GM21576 (cell line): ENCODE measurements at regions not wholly inside any gene's neighbourhood (a gene's known extent, or its start where the extent isn't known, plus 50 kb on each side); places are given as distances from the start of the nearest gene placed in this dataset.

Source experiments
- ATAC-seq: cut with Tn5 transposase; IDR thresholded peaks from one replicate; pipeline ENCODE4 v1.9.1; 2021; ENCODE audit warnings: mild to moderate bottlenecking, moderate library complexity; ENCODE audit not compliant: unreplicated experiment

DNA sequence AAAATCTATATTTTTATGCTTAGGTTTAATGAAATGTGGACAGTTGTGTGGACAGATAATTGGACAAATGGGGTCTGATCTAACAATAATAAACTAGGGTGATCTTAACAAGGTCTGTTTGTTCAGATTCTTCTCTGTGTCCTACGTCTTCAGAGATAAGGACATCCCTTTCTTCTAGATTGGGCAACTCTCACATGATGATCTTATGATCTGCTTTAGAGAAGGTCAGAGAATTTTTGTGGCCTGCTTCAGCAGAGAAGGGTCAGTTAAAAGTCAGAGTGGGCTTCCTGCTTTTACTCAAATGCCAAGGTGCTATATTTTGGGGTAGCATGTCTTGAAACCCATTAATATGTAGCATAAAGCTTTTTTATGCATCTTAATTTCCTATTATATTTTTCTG is 63.8 kb upstream of the RGMB start:
- ATAC-seq = no peak

DNA sequence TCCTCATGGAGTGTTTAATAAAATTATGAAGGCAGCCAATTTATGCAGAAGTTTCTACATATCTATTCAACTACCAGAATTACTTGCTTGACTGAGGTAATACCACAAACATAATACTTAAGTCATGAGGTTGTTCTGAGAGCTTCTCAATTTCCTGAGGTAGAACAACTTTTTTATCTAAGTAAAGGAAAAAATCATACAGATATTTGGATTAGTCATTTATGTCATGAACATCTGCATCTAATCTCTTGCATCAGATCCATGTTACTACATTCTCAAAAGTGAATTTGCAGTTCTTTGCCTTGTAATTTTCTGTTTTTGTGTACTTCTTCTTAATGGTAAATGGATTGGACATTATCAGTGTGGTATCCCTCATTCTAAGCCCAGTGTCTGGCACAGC is 60.4 kb upstream of the RGMB start:
- ATAC-seq = no peak

DNA sequence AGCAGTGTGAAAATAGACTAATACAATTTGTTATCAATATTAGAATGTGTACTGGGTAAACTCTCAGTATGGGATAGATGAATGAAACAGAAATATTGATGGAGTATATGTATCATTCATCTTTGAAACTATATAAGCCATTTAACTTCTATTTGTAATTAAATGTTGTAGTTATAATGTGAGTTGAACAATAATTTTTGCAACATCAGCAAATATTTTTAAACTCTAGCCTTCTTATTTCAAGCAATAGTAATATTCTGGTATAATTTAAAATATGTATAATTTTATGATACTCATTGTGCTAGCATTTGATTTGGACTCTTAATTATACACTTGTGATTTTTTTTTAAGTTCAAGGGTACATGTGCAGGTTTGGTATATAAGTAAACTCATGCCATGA is 59.6 kb upstream of the RGMB start:
- ATAC-seq = no peak

DNA sequence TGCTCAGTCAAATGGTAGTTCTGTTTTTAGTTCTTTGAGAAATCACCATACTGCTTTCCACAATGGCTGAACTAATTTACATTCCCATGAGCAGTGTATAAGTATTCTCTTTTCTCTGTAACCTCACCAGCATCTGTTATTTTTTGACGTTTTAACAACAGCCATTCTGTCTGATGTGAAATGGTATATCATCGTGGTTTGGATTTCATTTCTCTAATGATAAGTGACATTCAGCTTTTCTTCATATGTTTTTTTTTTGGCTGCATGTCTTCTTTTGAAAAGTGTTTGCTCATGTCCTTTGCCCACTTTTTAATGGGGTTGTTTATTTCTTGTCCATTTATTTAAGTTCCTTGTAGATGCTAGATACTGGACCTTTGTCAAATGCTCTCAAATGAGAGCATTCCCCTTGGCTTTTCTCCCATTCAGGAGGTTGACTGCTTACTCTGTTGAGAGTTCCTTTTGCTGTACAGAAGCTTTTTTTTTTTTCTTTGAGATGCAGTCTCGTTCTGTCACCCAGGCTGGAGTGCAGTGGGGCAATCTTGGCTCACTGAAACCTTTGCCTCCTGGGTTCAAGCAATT is 58.7 kb upstream of the RGMB start:
- no peak for ATAC-seq

DNA sequence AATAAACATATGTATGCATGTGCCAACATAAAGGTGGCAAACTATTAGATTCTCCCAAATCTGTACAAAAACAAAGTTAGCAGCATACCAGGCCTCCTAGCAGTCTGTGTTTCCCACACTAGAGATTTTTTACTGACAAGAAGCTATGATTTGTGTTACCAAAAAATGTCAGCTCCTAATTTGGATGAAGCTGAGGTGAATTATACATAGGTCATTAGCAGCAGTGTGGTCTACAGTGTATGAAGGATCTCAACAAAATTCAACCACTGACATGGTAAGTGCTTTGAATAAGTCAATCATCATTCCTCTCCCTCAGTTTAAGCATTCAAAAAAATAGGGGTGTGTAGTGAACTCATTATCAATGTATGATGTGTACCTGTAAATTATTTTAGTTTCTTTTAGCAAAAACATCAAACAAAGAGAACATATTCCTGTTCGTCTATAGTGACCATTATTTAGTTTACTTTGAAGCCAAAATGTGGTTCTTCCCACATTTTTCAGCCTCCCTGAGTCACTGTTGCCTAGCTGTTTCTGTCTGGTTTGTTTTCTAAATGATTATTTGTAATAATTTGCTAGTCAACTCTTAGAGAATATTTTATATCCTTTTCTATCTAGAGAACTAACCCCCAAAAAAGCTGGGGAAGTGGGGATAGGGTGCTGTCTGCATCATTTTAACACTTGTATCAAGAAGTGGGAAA is 52.1 kb upstream of the RGMB start:
- no peak for ATAC-seq

DNA sequence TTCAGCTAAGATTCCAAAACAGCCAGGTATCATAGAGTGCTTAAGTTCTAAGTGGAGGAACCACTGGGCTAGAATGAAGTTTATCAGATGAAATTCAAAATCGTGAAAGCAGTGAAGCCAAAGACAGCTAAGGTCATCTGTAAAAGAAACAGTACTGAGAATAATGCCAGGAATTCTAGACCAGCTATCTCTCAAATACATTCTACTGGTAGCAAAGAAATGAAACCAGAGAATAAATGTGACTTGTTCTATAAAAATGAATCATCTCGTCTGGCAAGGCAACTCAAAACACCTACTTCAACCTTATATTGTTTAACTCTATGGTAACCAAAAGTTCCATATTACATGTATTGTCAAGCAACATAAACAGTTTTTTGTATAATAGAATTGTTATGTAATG is 51.3 kb upstream of the RGMB start:
- no peak for ATAC-seq

DNA sequence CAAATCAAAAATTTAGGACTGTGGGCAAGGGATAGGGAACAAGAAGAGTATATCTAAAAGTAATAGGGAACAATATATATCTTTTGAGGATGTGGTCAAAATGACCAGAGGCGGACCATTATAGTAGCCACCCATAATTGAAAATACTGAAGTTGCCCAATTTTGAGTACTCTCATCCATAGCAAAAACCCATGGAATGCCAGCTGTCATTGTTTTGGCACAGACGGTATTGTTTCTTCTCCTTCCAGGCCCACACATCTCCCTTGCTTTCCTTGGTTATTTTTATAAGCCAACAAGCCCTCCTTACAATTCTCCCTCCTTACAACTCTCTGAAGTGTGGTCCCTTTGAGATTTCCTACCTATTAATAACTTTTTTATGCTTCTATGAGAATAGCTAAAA is 50.4 kb upstream of the RGMB start:
- ATAC-seq = no peak
